GM18519 (cell line): ENCODE measurements at regions not wholly inside any gene's neighbourhood (a gene's known extent, or its start where the extent isn't known, plus 50 kb on each side); places are given as distances from the start of the nearest gene placed in this dataset.

ENCODE experiments used
- ATAC-seq: cut with Tn5 transposase; IDR thresholded peaks from one replicate; pipeline ENCODE4 v1.9.1; 2021; ENCODE audit warnings: mild to moderate bottlenecking, moderate library complexity; ENCODE audit not compliant: unreplicated experiment, low FRiP score

DNA sequence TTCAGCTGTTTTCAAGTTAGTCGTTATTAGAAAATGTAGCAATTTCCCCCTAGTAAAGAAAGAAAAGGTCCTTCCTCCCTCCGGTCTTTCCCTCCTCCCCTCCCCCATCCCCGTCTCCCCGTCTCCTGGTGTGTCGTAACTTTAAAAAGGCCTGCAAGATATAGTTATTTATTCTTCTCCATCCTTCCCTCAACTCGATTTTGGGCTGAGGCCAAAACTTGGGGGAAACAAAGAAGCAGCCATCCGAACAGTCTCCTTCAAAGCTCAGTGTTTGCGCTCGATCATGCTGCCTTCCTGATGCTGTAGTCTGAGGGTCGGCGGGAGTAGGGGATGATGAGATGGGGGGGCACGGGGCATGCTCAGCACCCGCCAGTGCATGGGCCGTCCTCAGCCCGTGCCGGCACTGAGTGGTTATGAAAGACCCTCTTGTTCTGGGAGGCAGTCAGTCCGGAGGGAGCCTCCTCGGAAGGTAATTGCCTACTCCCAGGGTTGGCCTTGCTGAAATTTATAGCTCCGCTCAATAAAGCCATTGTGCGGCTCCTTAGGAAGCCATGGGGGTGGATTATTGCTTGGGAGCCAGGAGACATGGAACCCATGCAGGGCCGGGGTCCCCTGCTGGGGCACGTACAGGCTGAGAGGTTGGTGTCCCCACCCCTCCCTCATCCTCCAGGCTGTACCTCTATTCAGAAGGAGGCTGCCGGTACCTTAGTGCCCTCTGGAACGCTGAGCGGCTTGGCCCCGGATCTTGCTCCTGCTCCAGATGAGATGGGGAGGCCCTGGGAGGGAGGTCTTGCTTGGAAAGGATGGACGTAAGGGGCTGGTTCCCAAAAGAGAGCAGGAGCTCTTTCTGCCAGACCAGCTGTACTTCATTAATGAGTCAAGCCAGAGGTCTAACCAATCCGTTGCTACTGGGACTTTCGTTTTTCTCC, 212.7 kb upstream of the CADM1 start:
- no peak for ATAC-seq

DNA sequence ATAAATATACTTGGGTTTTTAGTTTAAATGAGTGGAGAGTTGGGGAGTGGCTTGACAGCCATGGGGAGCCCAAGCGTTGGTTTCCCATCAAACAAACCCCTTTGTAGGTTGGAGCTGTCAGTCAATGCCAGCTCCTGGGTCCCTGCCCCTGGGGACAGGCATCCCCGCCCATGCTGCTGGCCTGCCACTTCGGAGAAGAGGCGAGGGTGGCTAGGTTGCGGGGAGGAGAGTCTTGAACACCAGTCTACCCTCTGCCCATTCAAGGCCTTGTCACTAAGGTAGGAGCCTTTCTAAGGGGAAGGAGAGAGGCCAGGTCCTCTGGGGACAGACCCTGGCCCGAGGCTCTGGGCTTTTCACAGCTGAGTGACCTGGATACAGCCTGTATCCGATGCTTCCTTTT, 211.9 kb upstream of the CADM1 start:
- ATAC-seq: no peak

DNA sequence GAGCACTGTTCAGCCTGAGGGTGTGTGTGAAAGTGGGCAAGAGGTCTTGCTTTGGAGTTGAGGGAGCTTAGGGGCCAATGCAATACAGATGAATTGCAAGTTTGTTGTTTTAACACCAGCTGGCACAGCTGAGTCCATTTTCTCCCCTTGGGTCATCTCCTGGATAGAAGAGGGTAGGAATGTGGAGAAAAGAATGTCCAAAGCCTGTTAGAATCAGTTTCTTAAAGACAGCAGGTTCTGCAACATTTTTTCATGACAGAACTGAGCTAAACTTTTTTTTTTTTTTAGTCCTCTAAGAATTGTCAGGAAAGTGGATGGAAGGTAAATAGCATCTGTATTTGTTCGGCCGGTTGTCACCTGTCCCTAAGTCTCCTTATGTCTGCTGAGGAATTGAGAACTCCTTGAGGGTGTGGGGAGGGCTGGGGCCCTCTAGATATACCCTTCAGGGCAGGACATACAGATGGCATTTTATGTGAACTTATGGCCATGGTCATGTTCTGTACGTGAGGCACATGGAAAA, 211.1 kb upstream of the CADM1 start:
- ATAC-seq: no peak

DNA sequence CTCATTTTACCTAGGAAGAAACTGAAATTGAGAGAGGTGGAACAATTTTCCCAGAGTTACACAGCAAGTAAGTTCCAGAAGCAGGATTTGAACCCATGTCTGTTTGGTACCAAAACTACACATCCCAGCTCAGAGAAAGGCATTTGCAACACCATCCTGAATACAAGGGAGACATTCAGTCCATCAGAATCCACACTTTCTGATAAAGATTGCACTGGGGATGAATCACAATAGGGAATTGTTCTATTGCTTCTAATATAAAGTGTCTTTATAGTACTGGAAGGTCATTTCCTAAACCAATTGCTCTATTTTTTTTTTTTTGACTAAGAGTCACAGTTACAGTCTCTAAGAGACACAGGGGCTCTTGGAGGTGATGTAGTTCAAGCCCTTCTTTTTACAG, 208.1 kb upstream of the CADM1 start:
- no peak for ATAC-seq

DNA sequence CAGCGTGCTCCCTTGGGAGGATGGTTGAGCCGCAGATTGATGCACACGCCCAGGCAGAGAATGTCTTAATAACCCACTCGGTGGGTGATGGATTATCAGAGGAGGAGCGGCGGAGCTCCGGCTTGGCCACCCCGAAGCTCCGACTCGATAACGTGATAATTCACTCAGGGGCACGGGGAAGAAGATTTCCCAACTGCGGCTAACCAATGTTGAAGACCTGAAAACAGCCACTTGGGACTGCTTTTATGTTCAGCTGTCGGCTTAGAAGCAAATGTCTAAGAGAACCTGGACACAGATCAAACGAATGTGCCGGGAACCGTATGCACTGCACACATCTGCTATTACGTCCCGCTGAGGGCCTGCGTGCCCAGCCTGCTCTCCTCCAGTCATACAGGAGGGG, 206.8 kb upstream of the CADM1 start:
- ATAC-seq: no peak

DNA sequence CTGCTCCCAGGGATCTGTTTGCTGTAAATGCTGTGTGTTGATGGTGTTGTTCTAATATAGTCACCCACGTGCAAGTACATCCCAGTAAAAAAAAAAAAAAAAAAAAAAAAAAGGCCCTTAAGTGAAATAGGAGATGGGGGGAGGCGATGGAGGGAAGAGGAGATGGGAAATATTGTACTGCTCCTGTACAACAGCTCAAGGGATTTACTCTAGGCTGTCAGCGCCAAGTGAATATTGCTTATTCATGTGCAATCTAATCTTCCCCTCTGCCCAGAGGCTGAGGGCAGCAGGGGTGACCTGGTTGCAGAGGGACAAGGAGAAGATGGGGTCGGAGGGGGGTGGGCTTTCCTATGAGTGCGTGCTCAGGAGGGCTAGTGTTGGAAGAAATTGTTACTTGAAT, 206.2 kb upstream of the CADM1 start:
- ATAC-seq: no peak

DNA sequence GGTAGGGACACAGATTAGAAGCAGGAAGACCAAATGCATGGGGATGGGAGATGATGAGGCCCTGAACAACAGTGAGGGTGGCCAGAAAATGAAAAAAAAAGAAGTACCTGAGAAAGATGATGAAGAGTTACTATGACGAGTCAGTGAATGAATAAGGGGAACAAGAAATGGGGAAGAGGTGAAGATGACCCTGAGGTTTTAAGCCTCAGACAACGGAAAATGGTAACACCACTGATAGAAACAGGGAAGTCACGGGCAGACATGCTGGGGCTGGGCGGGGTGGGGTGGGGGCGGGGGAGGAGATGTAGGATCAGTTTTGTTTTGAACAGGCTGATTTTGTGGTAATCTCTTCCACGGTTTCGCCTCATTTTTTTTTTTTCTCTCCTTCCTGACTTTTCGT, 205.1 kb upstream of the CADM1 start:
- ATAC-seq: no peak

DNA sequence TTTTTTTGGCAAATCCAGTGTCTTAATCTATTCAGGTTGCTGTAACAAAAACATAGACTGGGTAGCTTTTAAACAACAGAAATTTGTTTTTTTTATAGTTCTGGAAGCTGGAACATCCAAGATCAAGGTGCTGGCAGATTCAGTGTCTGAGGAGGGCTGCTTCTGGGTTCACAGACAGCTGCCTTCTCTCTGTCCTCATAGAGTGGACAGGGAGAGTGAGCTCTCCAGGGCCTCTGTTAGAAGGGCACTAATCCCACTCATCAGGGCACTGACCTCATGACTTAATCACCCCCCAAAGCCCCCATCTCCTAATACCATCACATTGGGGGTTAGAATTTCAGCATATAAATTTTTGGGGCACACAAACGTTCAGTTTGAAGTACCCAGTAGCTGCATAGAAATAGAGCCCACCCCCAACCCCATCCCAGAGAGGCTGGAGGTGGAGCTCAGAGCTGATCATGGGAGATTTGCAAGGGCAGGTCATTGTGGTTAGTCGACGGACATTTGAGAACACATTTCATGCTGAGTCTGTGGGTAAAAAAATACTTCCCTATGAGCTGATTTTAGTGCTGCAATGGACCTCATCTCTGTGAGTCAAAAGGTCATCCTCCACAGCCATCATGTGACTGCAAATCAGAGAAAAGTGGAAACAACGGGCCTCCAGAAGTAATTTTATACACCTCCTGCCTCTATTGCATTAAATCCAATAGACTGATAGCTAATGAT, 203.1 kb upstream of the CADM1 start:
- no peak for ATAC-seq

DNA sequence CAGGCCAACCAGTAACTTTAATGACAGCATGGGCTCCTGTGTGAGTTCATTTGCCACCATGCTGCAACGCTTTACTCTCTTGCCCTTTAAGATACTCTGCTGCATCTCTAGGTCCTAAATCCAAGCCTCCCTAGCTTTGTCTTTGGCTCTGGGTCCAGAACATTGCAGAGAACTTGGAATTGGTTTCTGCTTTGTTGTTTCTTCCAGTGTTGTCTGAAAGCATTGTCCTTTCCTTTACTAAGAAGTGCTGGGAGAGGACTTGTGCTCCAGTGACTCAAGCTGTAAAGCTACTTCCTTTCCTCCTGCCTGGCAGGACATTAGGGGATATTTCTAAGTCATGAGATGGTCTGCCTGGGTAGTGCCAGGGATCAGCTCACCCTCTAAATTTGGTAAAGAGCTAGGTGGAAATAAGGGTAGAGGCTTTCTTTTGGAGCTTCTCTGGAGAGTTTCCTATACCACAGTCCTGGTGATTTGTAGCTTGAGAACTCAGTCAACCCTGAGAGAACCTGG, 202.5 kb upstream of the CADM1 start:
- ATAC-seq: no peak

DNA sequence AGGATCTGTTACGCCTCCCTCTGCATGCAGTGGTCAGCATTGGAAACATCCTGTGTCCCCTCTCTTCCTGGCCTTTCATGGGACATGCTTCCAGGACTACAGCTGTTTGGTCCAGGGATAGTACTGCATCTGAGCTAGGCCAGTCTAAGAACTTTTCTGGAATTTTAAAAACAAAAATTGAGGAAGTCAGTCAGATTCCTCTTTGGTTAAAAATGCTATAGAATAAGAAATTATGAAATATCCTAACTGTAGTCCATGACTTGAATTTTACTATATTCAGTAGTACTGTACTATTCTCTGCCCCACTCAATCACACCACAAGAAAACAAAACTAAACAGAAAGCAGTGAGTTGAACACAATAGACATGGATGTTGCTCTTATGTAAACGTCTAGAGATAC, 201.0 kb upstream of the CADM1 start:
- no peak for ATAC-seq

DNA sequence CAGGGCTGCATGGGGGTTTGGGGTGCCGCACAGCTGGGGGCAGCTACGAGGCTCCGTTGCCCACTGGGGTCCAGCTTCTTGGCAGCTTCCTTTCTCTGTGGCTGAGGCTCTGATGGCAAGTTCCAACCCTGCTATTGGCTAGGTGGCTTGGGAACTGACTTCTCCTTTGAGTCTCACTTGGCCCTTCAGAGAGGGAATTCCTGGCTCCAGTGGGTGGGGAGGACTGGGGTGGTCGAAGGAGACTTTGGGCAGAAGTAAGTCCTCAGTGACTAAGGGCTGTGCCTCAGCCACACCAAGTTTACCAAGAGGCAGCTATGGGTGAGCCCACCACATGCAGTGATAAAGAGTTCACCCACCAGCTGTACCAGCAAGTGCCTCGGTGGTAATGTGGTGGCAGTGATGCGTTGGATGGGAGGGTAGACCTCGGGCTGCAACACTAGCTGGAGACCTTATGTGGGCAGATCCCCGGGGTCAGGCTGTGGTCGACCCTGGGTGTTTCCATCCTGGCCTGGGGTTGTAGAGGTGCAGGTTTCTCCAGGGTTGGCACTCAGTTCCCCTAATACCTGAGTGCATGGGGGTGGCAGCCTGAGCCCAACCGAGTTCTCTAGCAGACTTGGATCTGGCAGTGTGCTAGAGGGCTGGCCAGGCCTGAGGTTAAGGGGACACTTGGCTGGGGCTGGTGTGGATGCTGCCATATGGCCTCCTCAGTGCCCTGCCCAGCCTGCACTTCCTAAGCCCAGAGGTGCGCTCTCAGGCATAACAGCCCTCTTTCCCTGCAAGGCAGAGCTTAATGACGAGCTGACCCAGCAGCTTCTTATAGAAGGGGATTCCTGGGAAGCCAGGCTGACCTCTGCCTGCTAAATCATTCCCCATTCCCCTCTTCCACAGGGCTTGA, 197.0 kb upstream of the CADM1 start:
- no peak for ATAC-seq

DNA sequence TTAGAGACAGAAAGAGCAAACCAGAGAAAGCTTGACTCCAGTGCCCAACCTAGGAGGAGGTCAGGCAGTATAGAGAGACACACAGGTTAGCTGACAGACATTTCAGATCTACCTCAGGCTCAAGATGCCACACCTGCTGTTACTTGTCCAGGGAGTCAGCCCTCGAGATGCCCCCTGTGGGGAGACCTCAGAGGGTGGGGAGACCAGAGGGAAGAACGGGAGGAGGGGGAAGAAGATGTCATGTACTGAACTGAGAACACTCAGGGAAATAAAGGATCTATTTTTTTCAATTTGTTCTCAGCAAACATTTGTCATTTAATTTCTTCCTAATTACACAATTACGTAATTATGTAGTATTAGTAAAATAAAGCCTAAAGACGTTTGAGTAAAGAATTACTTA, 196.3 kb upstream of the CADM1 start:
- ATAC-seq: no peak

DNA sequence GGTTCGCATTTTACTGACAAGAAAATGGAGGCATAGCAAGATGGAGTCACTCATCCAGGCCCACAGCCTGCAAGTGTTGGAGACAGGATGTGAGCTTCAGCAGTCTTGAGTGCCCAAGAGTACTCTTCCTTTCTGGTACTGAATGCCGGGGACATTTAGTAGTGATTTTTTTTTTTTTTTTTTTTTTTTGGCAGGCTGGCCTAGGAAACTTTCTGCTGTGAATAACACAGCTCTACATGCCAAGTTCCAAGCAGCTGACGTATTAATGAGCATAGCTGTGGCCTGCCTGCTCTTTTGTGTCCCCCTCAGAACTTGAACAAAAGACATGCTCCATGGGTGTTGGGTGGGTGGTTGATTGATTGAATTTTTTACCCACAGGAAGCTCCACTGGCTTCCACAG, 195.5 kb upstream of the CADM1 start:
- ATAC-seq: no peak

DNA sequence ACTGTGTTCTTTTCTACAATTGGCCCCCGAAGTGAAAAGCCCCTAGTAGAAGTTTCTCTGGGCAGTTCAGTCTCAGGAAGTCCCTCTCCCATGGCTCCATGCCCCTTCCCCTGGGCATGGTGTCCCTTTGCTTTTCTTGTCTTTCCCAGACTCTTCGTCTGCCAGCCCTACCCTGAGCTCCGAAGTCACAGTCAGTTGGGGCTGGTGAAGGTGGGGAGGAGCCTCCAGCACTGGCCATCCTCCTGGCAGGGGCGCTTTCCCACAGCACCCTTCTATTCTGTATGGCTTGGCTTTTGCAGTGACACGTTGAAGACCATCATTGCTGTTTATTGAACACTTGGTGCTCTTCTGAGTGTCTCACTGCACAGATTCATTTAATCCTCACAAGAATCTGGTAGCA, 195.1 kb upstream of the CADM1 start:
- ATAC-seq: no peak

DNA sequence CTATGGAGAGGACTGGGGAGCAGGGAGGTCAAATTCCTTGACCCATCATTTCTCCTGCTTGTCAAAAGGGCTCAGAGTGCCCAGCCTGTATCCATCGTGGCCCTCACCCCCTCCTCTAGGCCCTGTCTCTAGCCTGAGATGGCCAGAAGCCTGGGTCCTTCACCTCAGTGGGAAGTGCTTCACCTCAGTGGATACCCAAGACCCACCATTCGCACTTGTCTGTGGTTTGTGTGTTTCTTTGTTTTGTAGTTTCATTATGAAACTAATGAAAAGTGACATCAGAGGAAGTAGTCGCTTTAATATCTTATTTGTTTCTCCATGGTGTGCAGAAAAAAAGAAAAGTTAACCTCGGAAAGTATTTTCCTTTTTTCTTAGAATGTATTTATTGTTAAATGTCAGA, 194.0 kb upstream of the CADM1 start:
- no peak for ATAC-seq

DNA sequence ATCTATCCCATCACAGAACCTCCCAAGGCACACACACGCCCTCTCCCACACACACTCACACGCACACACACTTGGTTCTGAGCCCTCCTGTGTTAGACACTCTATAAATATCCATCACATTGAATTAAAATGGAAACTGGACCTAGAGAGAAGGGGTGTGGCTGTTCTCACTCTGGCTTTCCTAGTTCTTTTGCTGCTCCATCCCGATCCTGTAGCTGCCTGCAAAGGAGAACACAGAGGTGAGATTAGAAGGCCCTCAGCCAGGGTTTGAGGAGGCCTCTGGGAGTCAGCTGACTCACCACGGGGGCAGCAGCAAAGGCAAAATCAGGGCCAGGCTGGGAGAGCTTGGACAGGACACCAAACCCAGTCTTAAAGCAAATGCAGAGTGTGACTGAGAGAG, 192.3 kb upstream of the CADM1 start:
- no peak for ATAC-seq

DNA sequence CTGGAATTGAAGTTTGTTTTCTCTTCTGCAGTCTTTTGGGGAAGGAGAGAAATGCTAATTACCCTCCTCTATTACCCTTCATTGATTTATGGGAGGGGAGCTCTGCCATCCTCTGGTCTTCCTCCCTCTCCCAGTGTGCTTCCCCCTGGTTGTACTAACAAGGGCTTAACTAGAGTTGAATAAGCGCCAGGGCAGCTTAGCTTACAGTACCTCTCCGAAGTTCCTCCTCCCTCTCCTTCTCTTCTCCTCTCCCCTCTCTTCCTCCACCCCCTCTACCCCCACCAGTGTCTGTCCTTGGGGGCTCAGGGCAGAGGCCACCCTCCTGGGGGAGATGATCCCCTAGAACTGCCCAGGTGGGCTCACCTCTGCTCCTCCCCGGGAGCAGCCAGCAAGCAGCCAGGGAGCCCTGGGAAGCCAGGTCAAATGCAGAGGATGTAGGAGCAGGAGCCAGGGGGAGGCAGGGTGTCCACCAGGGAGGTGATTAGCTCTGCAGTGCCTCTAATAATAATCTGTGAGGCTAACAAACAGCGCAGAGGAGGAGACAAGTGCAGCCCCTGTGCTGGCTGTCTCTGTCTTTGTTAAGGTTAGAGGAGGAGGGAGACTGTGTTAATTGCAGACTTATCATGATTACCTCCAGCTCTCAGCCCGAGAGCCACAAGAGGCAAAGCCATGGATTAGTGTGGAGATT, 191.6 kb upstream of the CADM1 start:
- no peak for ATAC-seq

DNA sequence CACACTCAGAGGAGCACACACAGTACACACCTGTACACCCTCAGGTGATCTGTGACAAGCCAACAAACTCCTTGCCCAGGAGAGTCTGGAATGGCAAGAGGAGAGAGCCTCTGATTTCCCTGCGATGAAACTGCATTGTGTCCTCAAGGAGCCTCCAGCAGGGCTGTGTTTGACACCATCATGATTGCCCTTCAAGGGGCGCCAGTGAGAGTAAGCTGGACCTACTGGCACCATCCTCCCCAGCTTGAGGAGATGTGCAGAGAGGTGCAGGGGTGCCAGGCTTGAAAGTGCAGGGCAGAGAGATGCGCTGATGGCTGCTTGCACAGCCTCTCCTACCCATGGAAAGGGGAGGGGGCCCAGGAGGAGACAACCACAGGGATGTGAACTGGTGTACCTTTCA, 188.8 kb upstream of the CADM1 start:
- no peak for ATAC-seq

DNA sequence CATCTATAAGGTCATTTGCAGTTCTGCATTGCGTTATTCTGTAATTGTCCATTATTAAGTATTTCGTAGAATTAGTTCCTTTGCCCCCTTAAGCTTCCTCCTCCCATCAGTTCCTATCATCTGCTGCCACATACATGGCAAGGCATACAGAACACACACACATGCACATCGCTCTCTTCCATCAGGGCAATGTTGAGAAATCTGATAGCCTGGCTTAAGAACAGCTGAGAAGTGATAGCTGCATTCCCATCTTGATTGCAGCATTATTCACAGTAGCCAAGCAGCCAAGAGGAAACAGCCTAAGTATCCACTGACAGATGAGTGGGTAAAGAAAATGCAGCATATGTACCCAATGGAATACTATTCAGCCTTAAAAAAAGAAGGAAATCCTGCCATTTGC, 186.8 kb upstream of the CADM1 start:
- no peak for ATAC-seq

DNA sequence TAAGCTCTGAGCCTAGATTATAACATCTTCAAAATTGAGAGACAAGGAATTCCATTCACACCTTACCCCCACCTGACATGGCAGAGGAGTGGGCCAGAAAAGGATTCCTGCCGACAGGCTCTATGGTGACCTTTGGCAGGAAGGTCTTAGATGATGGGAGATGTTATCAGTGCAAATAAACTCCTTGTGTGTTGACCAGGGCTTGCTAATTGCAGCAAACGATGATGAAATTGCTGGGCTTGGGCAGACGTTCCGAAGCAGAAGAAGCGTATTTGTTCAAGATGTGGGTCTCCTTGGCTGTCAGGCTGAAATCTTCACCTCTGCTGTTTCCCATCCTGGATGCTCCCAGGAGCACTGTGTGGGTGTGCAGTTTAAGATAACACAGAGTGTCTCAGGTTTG, 183.7 kb upstream of the CADM1 start:
- no peak for ATAC-seq
